H9 (cell line): ENCODE measurements at regions not wholly inside any gene's neighbourhood (a gene's known extent, or its start where the extent isn't known, plus 50 kb on each side); places are given as distances from the start of the nearest gene placed in this dataset.

ENCODE experiments used
- DNase-seq: peaks from one replicate; pipeline ENCODE4 v3.0.0-alpha.2; 2017
- H2AFZ ChIP-seq: one replicate; pipeline ENCODE4 v1.6.1; 2013; ENCODE audit warnings: mild to moderate bottlenecking, low read length, control low read depth, moderate library complexity
- H2AK5ac ChIP-seq: 2 replicates; pipeline ENCODE4 v1.6.1; 2013; ENCODE audit warnings: low read length, control low read depth, mixed read lengths; ENCODE audit not compliant: insufficient read length
- H2BK120ac ChIP-seq: one replicate; pipeline ENCODE4 v1.6.1; 2013; ENCODE audit warnings: low read depth, mild to moderate bottlenecking, low read length, control low read depth, inconsistent platforms; ENCODE audit not compliant: poor library complexity, severe bottlenecking
- H2BK12ac ChIP-seq: 2 replicates; pipeline ENCODE4 v1.6.1; 2013; ENCODE audit warnings: low read length, control low read depth, mixed read lengths, low read depth; ENCODE audit not compliant: insufficient read length
- H2BK15ac ChIP-seq: 2 replicates; pipeline ENCODE4 v1.6.1; 2013; ENCODE audit warnings: low read depth, low read length, control low read depth
- H2BK20ac ChIP-seq: one replicate; pipeline ENCODE4 v1.6.1; 2013; ENCODE audit warnings: low read depth, mild to moderate bottlenecking, low read length, control low read depth, inconsistent platforms; ENCODE audit not compliant: poor library complexity, severe bottlenecking
- H2BK5ac ChIP-seq: 2 replicates; pipeline ENCODE4 v1.6.1; 2013; ENCODE audit warnings: low read length, control low read depth, mixed read lengths; ENCODE audit not compliant: insufficient read length
- H3K14ac ChIP-seq: 2 replicates; pipeline ENCODE4 v1.6.1; 2013; ENCODE audit warnings: low read length, control low read depth; ENCODE audit not compliant: insufficient read depth
- H3K18ac ChIP-seq: 2 replicates; pipeline ENCODE4 v1.6.1; 2013; ENCODE audit warnings: low read depth, mild to moderate bottlenecking, mixed read lengths, low read length, control low read depth; ENCODE audit not compliant: insufficient read length
- H3K23ac ChIP-seq: 2 replicates; pipeline ENCODE4 v1.6.1; 2013; ENCODE audit warnings: low read length, control low read depth, mixed read lengths, low read depth; ENCODE audit not compliant: insufficient read length
- H3K23me2 ChIP-seq: 2 replicates; pipeline ENCODE4 v1.6.1; 2013; ENCODE audit warnings: low read depth, mild to moderate bottlenecking, mixed read lengths, low read length, control low read depth; ENCODE audit not compliant: insufficient read length, poor library complexity, severe bottlenecking
- H3K27ac ChIP-seq: 2 replicates; pipeline ENCODE4 v1.5.1; 2013; ENCODE audit warnings: low read length, control low read depth, mixed read lengths, low read depth; ENCODE audit not compliant: insufficient read length
- H3K27me3 ChIP-seq: 2 replicates; pipeline ENCODE4 v1.6.1; 2013; ENCODE audit warnings: low read length, control low read depth, inconsistent platforms; ENCODE audit not compliant: insufficient read depth
- H3K4ac ChIP-seq: 2 replicates; pipeline ENCODE4 v1.6.1; 2013; ENCODE audit warnings: low read depth, mild to moderate bottlenecking, control low read depth, inconsistent platforms, low read length, moderate library complexity
- H3K4me1 ChIP-seq: 2 replicates; pipeline ENCODE4 v1.6.1; 2013; ENCODE audit warnings: low read length, control low read depth, inconsistent platforms; ENCODE audit not compliant: insufficient read depth
- H3K4me2 ChIP-seq: 2 replicates; pipeline ENCODE4 v1.6.1; 2013; ENCODE audit warnings: low read length, control low read depth, mixed read lengths; ENCODE audit not compliant: insufficient read length, insufficient read depth
- H3K56ac ChIP-seq: 2 replicates; pipeline ENCODE4 v1.6.1; 2013; ENCODE audit warnings: low read depth, mild to moderate bottlenecking, mixed read lengths, low read length, control low read depth; ENCODE audit not compliant: insufficient read length
- H3K79me1 ChIP-seq: 2 replicates; pipeline ENCODE4 v1.6.1; 2013; ENCODE audit warnings: low read depth, mild to moderate bottlenecking, moderate library complexity, low read length, control low read depth, inconsistent platforms; ENCODE audit not compliant: insufficient read depth, poor library complexity, severe bottlenecking
- H3K79me2 ChIP-seq: 2 replicates; pipeline ENCODE4 v1.6.1; 2013; ENCODE audit warnings: low read length, control low read depth, inconsistent platforms; ENCODE audit not compliant: insufficient read depth
- H3K9ac ChIP-seq: 2 replicates; pipeline ENCODE4 v1.6.1; 2013; ENCODE audit warnings: low read length, control low read depth, mixed read lengths; ENCODE audit not compliant: insufficient read length; ENCODE audit errors: extremely low read depth
- H3K9me3 ChIP-seq: one replicate; pipeline ENCODE4 v1.6.1; 2013; ENCODE audit warnings: low read depth, low read length, inconsistent platforms; ENCODE audit not compliant: control insufficient read depth
- H3T11ph ChIP-seq: one replicate; pipeline ENCODE4 v1.6.1; 2013; ENCODE audit warnings: mild to moderate bottlenecking, low read length, control low read depth, inconsistent platforms
- H4K20me1 ChIP-seq: one replicate; pipeline ENCODE4 v1.6.1; 2013; ENCODE audit not compliant: control insufficient read depth, insufficient read length, insufficient read depth
- H4K5ac ChIP-seq: 2 replicates; pipeline ENCODE4 v1.6.1; 2013; ENCODE audit warnings: low read depth, mild to moderate bottlenecking, mixed read lengths, low read length, control low read depth; ENCODE audit not compliant: insufficient read length
- H4K8ac ChIP-seq: replicated peaks from 2 replicates; pipeline ENCODE4 v1.6.1; 2013; ENCODE audit warnings: low read length, control low read depth, mixed read lengths, low read depth; ENCODE audit not compliant: insufficient read length
- H4K91ac ChIP-seq: 2 replicates; pipeline ENCODE4 v1.6.1; 2013; ENCODE audit warnings: low read depth, mild to moderate bottlenecking, moderate library complexity, mixed read lengths, low read length, control low read depth; ENCODE audit not compliant: insufficient read length
- H3K27ac Mint-ChIP-seq, 3 experiments: 2 replicates in 2 of 3; 3 replicates in 1 of 3; pipeline ENCODE4 v1.8.0; 2020 to 2021; ENCODE audit warnings: mixed read lengths in 3 of 3, mild to moderate bottlenecking in 1 of 3, moderate library complexity in 1 of 3
- H3K27me3 Mint-ChIP-seq: 2 replicates; pipeline ENCODE4 v1.8.0; 2021; ENCODE audit warnings: low read depth, mild to moderate bottlenecking, moderate library complexity, mixed read lengths
- H3K36me3 Mint-ChIP-seq, 3 experiments: 2 replicates in 2 of 3; 3 replicates in 1 of 3; pipeline ENCODE4 v1.8.0; 2020 to 2021; ENCODE audit warnings: low read depth in 3 of 3, mixed read lengths in 3 of 3; ENCODE audit not compliant: insufficient read depth in 1 of 3
- H3K4me1 Mint-ChIP-seq, 2 experiments: 2 replicates each; pipeline ENCODE4 v1.8.0; 2020; ENCODE audit warnings: mixed read lengths in 2 of 2
- H3K4me3 Mint-ChIP-seq, 2 experiments: 2 replicates in 1 of 2; 3 replicates in 1 of 2; pipeline ENCODE4 v1.8.0; 2020 to 2021; ENCODE audit warnings: mild to moderate bottlenecking in 2 of 2, mixed read lengths in 2 of 2, moderate library complexity in 1 of 2
- H3K9me3 Mint-ChIP-seq, 2 experiments: 2 replicates in 1 of 2; 3 replicates in 1 of 2; pipeline ENCODE4 v1.8.0; 2020; ENCODE audit warnings: mild to moderate bottlenecking in 2 of 2, mixed read lengths in 2 of 2, moderate library complexity in 1 of 2
- WGBS: extraction: QIAGEN DNeasy Blood & Tissue Kit; methylation state at CpG from one replicate; pipeline ENCODE4 v1.1.7; 2013; ENCODE audit warnings: missing lambda C conversion rate, low lambda C conversion rate, mixed read lengths; ENCODE audit not compliant: insufficient read length; ENCODE audit errors: extremely low coverage; 5-methylcytosine and 5-hydroxymethylcytosine counted together
- TF ChIP-seq, protein P1 (sequence below): fragments of 200-600 bp; sonication (generic); conservative IDR thresholded peaks from 3 replicates; pipeline ENCODE4 v1.8.0; 2021; ENCODE audit warnings: antibody characterized with exemption, mild to moderate bottlenecking

GRCh38 chr5:89991592-89991991, 418.0 kb downstream of the CETN3 start:
- Mint-ChIP-seq H3K27ac (no peak overlapping the region), H3K27me3 (no peaks in the 10 kb centered on the region), H3K36me3 (0 out of 7 replicates have a peak, but pooled peaks cover 0 to 2% (median 0%) of the 10 kb centered on the region in 3 experiments), H3K9me3 (no peaks in the 10 kb centered on the region), H3K4me3 (no peak overlapping the region), H3K4me1 (peaks cover 21 to 29% of the 10 kb centered on the region in 2 experiments)
- Histone ChIP-seq H3K4ac (no peak overlapping the region), H3K14ac (no peak overlapping the region), H4K20me1 (no peaks in the 10 kb centered on the region), H2BK15ac (no peak overlapping the region), H2BK120ac (no peak overlapping the region), H2BK12ac (no peak overlapping the region), H3T11ph (no peak overlapping the region), H2BK5ac (no peak overlapping the region), H2AK5ac (no peak overlapping the region), H3K4me1 (peaks cover 6% of the 10 kb centered on the region; the same call in 1 of the 2 replicates), H4K91ac (no peak overlapping the region), H3K56ac (no peak overlapping the region), H3K27me3 (no peaks in the 10 kb centered on the region), H3K27ac (no peak overlapping the region), H3K4me2 (no peak overlapping the region), H3K23ac (no peak overlapping the region), H3K79me2 (no peaks in the 10 kb centered on the region), H4K8ac (no peak overlapping the region), H2AFZ (no peak overlapping the region), H3K9me3 (no peaks in the 10 kb centered on the region), H2BK20ac (no peak overlapping the region), H3K79me1 (no peaks in the 10 kb centered on the region), H3K18ac (no peak overlapping the region), H3K23me2 (no peaks in the 10 kb centered on the region), H4K5ac (no peak overlapping the region), H3K9ac (no peak overlapping the region)
- no peak for DNase-seq
- TF ChIP-seq, protein P1, sequence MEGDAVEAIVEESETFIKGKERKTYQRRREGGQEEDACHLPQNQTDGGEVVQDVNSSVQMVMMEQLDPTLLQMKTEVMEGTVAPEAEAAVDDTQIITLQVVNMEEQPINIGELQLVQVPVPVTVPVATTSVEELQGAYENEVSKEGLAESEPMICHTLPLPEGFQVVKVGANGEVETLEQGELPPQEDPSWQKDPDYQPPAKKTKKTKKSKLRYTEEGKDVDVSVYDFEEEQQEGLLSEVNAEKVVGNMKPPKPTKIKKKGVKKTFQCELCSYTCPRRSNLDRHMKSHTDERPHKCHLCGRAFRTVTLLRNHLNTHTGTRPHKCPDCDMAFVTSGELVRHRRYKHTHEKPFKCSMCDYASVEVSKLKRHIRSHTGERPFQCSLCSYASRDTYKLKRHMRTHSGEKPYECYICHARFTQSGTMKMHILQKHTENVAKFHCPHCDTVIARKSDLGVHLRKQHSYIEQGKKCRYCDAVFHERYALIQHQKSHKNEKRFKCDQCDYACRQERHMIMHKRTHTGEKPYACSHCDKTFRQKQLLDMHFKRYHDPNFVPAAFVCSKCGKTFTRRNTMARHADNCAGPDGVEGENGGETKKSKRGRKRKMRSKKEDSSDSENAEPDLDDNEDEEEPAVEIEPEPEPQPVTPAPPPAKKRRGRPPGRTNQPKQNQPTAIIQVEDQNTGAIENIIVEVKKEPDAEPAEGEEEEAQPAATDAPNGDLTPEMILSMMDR = no peak
- no CpG with 5 or more reads among the region's 2 CpGs for WGBS
